ENCODE measurements at regions not wholly inside any gene's neighbourhood (a gene's known extent, or its start where the extent isn't known, plus 50 kb on each side); places are given as distances from the start of the nearest gene placed in this dataset.

- no peak for DNase-seq (ENCODE audit: low spot score)
These were observed 166.1 kb downstream of the MARCHF11 start for GRCh38 chr5:16013334-16014065.

- no peak for DNase-seq (ENCODE audit: low spot score)
These were observed 170.3 kb downstream of the MARCHF11 start for GRCh38 chr5:16009256-16009655.

GRCh38 chr5:16007750-16008415 lies 171.7 kb downstream of the MARCHF11 start:
- no peak for DNase-seq (ENCODE audit: low spot score)

GRCh38 chr5:16005225-16005624 lies 174.4 kb downstream of the MARCHF11 start:
- DNase-seq (ENCODE audit: low spot score), result no peak

GRCh38 chr5:16000056-16000455 lies 179.5 kb downstream of the MARCHF11 start:
- no peak for DNase-seq (ENCODE audit: low spot score)

GRCh38 chr5:15995341-15996052 lies 184.1 kb downstream of the MARCHF11 start:
- DNase-seq (ENCODE audit: low spot score), result peak; percentile 53

- no peak for DNase-seq (ENCODE audit: low spot score)
These were observed 185.7 kb downstream of the MARCHF11 start for GRCh38 chr5:15993919-15994318.

- DNase-seq (ENCODE audit: low spot score), result no peak
These were observed 186.3 kb downstream of the MARCHF11 start for GRCh38 chr5:15993334-15993733.

- DNase-seq (ENCODE audit: low spot score), result no peak
These were observed 186.7 kb downstream of the MARCHF11 start for GRCh38 chr5:15992918-15993317.

GRCh38 chr5:15991586-15991985 lies 188.0 kb downstream of the MARCHF11 start:
- no peak for DNase-seq (ENCODE audit: low spot score)
